ENCODE measurements at regions not wholly inside any gene's neighbourhood (a gene's known extent, or its start where the extent isn't known, plus 50 kb on each side); places are given as distances from the start of the nearest gene placed in this dataset.
"Not testable (repeated sequence)": the region's sequence is repeated elsewhere in the genome, so short reads cannot be mapped to it uniquely, and the experiment has no call there.

DNA sequence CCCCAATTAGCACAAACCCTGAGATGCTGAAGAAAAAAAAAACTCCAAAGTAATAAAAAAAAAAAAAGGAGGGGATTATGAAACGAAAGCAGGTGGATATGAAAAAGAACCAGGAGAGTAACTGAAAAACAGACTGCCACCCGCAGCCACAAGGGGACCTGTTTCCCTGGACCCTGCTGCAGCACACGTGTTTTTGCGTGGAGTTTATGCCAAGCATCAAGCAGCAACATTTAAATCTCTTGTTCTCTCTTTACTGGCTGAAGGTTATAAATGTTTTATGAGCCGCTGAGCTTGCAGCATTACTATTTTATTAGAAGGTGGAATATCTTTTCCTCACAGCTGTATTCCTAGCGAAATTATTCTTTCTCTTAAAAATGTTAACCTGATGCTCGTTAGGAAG is 131.6 kb upstream of the OLIG3 start:
- ATAC-seq (no peak), DNase-seq (no peak)
- no peaks in the 10 kb centered on the region for H3K36me3 ChIP-seq
- intact Hi-C loops (cut with DNase I) = no loop called here
- H3K4me1 ChIP-seq = no peaks in the 10 kb centered on the region
- H3K27ac ChIP-seq = no peak overlapping the region
- TF ChIP-seq POLR2A (IDR thresholded peaks at IDR 0.05) = no peak
- TF ChIP-seq, protein P1, sequence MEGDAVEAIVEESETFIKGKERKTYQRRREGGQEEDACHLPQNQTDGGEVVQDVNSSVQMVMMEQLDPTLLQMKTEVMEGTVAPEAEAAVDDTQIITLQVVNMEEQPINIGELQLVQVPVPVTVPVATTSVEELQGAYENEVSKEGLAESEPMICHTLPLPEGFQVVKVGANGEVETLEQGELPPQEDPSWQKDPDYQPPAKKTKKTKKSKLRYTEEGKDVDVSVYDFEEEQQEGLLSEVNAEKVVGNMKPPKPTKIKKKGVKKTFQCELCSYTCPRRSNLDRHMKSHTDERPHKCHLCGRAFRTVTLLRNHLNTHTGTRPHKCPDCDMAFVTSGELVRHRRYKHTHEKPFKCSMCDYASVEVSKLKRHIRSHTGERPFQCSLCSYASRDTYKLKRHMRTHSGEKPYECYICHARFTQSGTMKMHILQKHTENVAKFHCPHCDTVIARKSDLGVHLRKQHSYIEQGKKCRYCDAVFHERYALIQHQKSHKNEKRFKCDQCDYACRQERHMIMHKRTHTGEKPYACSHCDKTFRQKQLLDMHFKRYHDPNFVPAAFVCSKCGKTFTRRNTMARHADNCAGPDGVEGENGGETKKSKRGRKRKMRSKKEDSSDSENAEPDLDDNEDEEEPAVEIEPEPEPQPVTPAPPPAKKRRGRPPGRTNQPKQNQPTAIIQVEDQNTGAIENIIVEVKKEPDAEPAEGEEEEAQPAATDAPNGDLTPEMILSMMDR (IDR thresholded peaks at IDR 0.05) = no peak
- no peaks in the 10 kb centered on the region for H3K27me3 ChIP-seq
- 61% methylated on average over 7 of the region's 7 CpGs for WGBS (ENCODE audit: insufficient coverage, low coverage, low lambda C conversion rate, missing lambda C conversion rate)
- H3K9me3 ChIP-seq = no peaks in the 10 kb centered on the region
- no peak overlapping the region for H3K4me3 ChIP-seq

DNA sequence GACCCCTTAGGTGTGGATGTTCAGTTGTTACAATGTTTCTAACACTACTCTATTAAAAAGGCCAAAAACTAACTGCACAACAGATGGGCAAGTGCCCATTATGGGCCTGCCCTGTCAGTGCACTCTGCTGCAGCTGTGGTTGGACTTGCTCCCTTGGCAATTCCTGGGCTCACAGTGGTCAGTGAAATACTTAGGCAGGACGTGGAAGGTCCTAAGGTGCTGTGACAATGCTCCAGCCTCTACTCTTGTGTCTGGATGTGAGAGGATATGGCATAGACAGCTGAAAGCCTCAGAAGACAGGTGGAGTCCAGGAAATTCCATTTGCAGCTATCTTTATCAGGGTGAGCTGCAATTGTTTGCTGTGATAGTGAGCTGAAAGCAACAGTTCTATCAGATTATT is 136.5 kb upstream of the OLIG3 start:
- no peak for DNase-seq
- no peaks in the 10 kb centered on the region for H3K4me1 ChIP-seq
- 60% methylated on average over 1 of the region's 1 CpG for WGBS (ENCODE audit: insufficient coverage, low coverage, low lambda C conversion rate, missing lambda C conversion rate)
- no peaks in the 10 kb centered on the region for H3K27me3 ChIP-seq
- H3K4me3 ChIP-seq = no peak overlapping the region
- no peak for ATAC-seq
- H3K36me3 ChIP-seq = no peaks in the 10 kb centered on the region
- no peak overlapping the region for H3K27ac ChIP-seq
- intact Hi-C loops (cut with DNase I) = loop anchor here in 1 of 2 donors (10.0 kb wide), 1 partner anchor 366 kb away; no protein-coding TSS in a partner anchor
- no peaks in the 10 kb centered on the region for H3K9me3 ChIP-seq
- TF ChIP-seq, protein P1 (IDR thresholded peaks at IDR 0.05) = no peak
- no peak for TF ChIP-seq POLR2A (IDR thresholded peaks at IDR 0.05)

DNA sequence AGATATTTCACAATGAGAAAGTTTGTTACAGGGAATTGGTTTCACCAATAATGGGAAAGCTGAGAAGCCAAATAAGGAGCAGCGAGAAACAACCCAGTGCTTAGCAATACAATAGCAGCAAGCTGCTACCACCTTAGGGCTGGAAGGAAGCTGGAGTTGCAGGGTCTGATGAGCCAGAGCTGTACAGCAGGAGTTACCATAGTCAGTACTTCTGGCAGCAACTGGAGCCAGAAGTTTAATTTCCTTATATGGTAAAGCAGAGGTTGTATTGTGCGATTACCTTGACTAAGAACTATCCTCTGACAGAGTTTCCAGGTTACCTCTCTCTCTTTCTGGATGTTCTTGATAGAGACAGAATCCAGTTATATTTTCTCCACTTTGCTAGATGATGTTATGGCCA is 137.1 kb upstream of the OLIG3 start:
- intact Hi-C loops (cut with DNase I) = loop anchor here in 1 of 2 donors (10.0 kb wide), 1 partner anchor 367 kb away; no protein-coding TSS in a partner anchor
- no peak for ATAC-seq
- TF ChIP-seq, protein P1 (IDR thresholded peaks at IDR 0.05) = no peak
- no peak for TF ChIP-seq POLR2A (IDR thresholded peaks at IDR 0.05)
- Histone ChIP-seq H3K36me3 (no peaks in the 10 kb centered on the region), H3K27me3 (no peaks in the 10 kb centered on the region), H3K4me3 (no peak overlapping the region), H3K27ac (no peak overlapping the region), H3K4me1 (no peaks in the 10 kb centered on the region), H3K9me3 (no peaks in the 10 kb centered on the region)
- WGBS (ENCODE audit: insufficient coverage, low coverage, low lambda C conversion rate, missing lambda C conversion rate) = 85% methylated on average over 2 of the region's 2 CpGs
- no peak for DNase-seq

DNA sequence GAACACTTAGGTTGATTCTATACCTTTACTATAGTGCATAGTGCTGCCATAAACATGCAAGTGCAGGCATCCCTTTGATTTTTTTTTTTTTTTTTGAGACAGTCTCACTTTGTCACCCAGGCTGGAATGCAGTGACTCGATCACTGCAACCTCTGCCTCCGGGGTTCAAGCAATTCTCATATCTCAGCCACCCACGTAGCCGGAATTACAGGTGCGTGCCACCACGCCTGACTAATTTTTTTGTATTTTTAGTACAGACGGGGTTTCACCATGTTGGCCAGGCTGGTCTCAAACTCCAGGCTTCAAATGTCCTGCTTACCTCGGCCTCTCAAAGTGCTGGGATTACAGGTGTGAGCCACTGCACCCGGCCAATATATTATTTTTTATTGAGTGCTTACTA is 140.0 kb upstream of the OLIG3 start:
- intact Hi-C loops (cut with DNase I) = loop anchor here in 1 of 2 donors (10.0 kb wide), 1 partner anchor 369 kb away; no protein-coding TSS in a partner anchor

DNA sequence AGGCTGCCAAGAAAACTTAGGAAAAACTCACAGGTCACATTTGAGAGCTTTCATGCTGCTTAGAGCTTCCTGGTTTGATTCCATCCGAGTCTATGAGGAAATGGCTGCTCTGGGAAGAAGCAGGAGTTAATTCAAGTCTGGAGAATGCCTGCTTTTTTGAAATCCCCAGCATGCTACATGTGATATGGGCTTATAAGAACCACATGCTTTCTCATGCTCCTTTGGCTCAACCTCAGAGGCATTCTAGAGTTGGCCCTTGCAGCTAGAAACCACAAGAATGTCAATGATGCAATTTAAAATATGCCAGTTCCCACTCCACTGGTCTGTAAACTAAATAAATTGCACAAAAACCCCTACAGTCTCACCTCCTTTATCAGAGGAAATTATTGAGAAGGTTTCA is 142.9 kb upstream of the OLIG3 start:
- TF ChIP-seq, protein P1 (IDR thresholded peaks at IDR 0.05) = no peak
- TF ChIP-seq POLR2A (IDR thresholded peaks at IDR 0.05) = no peak
- WGBS (ENCODE audit: insufficient coverage, low coverage, low lambda C conversion rate, missing lambda C conversion rate) = 55% methylated on average over 1 of the region's 1 CpG
- H3K4me3 ChIP-seq = no peak overlapping the region
- no peaks in the 10 kb centered on the region for H3K9me3 ChIP-seq
- intact Hi-C loops (cut with DNase I) = loop anchor here in 1 of 2 donors (10.0 kb wide), 1 partner anchor 372 kb away; no protein-coding TSS in a partner anchor
- no peaks in the 10 kb centered on the region for H3K27me3 ChIP-seq
- H3K4me1 ChIP-seq = no peaks in the 10 kb centered on the region
- ATAC-seq (no peak), DNase-seq (no peak)
- H3K36me3 ChIP-seq = no peaks in the 10 kb centered on the region
- H3K27ac ChIP-seq = no peak overlapping the region

More for the DNA sequence above, 140.0 kb upstream of the OLIG3 start:
- H3K27ac ChIP-seq, H3K4me3 ChIP-seq, H3K9me3 ChIP-seq, H3K4me1 ChIP-seq, H3K27me3 ChIP-seq, DNase-seq, H3K36me3 ChIP-seq, ATAC-seq: not testable (repeated sequence)
- WGBS (ENCODE audit: insufficient coverage, low coverage, low lambda C conversion rate, missing lambda C conversion rate) = 62% methylated on average over 7 of the region's 9 CpGs

All from right lobe of liver (tissue), 6 donors.